B cell (primary cell): ENCODE measurements at regions not wholly inside any gene's neighbourhood (a gene's known extent, or its start where the extent isn't known, plus 50 kb on each side); places are given as distances from the start of the nearest gene placed in this dataset.

Source experiments
- ATAC-seq: fragments of 200-7000 bp; cut with Tn5 transposase; one replicate; pipeline ENCODE4 v1.10.0; 2021; ENCODE audit warnings: low read depth, mild to moderate bottlenecking, moderate number of reproducible peaks, moderate library complexity
- CTCF ChIA-PET: fragments of 350-600 bp; sonication (Branson Sonifier 250); formaldehyde crosslinking; loops from one replicate; lab custom pipeline; 2021; ENCODE audit warnings: antibody characterized with exemption, inconsistent platforms; lab: Charles Lee
- POLR2A ChIA-PET: fragments of 350-600 bp; sonication (Branson Sonifier 250); formaldehyde crosslinking; loops from one replicate; lab custom pipeline; 2021; ENCODE audit warnings: antibody characterized with exemption; lab: Charles Lee
- DNase-seq: peaks from one replicate; pipeline ENCODE4 v3.0.0; 2013
- H2AFZ ChIP-seq: 2 replicates; pipeline ENCODE4 v1.6.1; 2012; ENCODE audit warnings: mild to moderate bottlenecking, low read depth, low read length; ENCODE audit not compliant: insufficient read depth, poor library complexity, severe bottlenecking
- H3K27ac ChIP-seq, 2 donors: 1 replicate in 1 of 2; 2 replicates in 1 of 2; pipeline ENCODE4 v1.5.1; 2012 to 2013; ENCODE audit warnings: low read length in 2 of 2, mild to moderate bottlenecking in 2 of 2, moderate library complexity in 1 of 2
- H3K27me3 ChIP-seq, 4 experiments: fragments of 200-600 bp in 1 of 4; sonication (generic) in 1 of 4; replicated peaks in 1 of 4; 1 replicate in 2 of 4; 2 replicates in 2 of 4; pipeline versions ENCODE4 v1.6.1 to v1.7.0; 2013 to 2016; ENCODE audit warnings: low read length in 3 of 4, mild to moderate bottlenecking in 2 of 4, mixed read lengths in 1 of 4, moderate library complexity in 1 of 4; ENCODE audit not compliant: insufficient read depth in 4 of 4, control insufficient read depth in 3 of 4; ENCODE audit errors: control extremely low read depth in 1 of 4
- H3K36me3 ChIP-seq, 2 experiments: replicated peaks in 1 of 2; 1 replicate in 1 of 2; 2 replicates in 1 of 2; pipeline versions ENCODE4 v1.6.1 to v1.7.1; 2013; ENCODE audit warnings: low read length in 1 of 2; ENCODE audit not compliant: insufficient read depth in 2 of 2, control insufficient read depth in 1 of 2; ENCODE audit errors: control extremely low read depth in 1 of 2, extremely low read depth in 1 of 2
- H3K4me1 ChIP-seq, 2 donors: fragments of 200-600 bp in 1 of 2; sonication (generic) in 1 of 2; 1 replicate in 1 of 2; 2 replicates in 1 of 2; pipeline versions ENCODE4 v1.5.1 to v1.6.1; 2013 to 2017; ENCODE audit warnings: low read length in 2 of 2; ENCODE audit not compliant: control insufficient read depth in 2 of 2, insufficient read depth in 2 of 2
- H3K4me2 ChIP-seq: replicated peaks from 2 replicates; pipeline ENCODE3; 2012; ENCODE audit warnings: mild to moderate bottlenecking, low read depth, low read length; ENCODE audit not compliant: poor library complexity, severe bottlenecking
- H3K4me3 ChIP-seq, 5 experiments: fragments of 200-600 bp in 1 of 5; sonication (generic) in 1 of 5; 1 replicate in 3 of 5; 2 replicates in 2 of 5; pipeline versions ENCODE4 v1.5.1 to v1.7.0; 2011 to 2016; ENCODE audit warnings: low read length in 4 of 5, mild to moderate bottlenecking in 4 of 5, low read depth in 2 of 5, control low read depth in 1 of 5, moderate library complexity in 1 of 5; ENCODE audit not compliant: insufficient read depth in 1 of 5; ENCODE audit errors: control extremely low read depth in 1 of 5, extremely low read depth in 1 of 5
- H3K79me2 ChIP-seq: fragments of 200-600 bp; sonication (generic); one replicate; pipeline ENCODE4 v1.6.0; 2016; ENCODE audit warnings: low read length; ENCODE audit not compliant: control insufficient read depth, insufficient read depth
- H3K9ac ChIP-seq: fragments of 200-600 bp; sonication (generic); 2 replicates; pipeline ENCODE4 v1.6.1; 2017; ENCODE audit warnings: mild to moderate bottlenecking, low read length, moderate library complexity
- H3K9me3 ChIP-seq, 3 donors: one replicate each; pipeline versions ENCODE4 v1.6.1 to v1.7.1; 2013; ENCODE audit warnings: low read length in 2 of 3; ENCODE audit not compliant: control insufficient read depth in 2 of 3, insufficient read depth in 1 of 3; ENCODE audit errors: control extremely low read depth in 1 of 3
- H4K20me1 ChIP-seq: 2 replicates; pipeline ENCODE4 v1.6.0; 2012; ENCODE audit warnings: mild to moderate bottlenecking, low read length; ENCODE audit not compliant: insufficient read depth, control insufficient read depth, poor library complexity, severe bottlenecking
- H3K27ac Mint-ChIP-seq: one replicate; pipeline ENCODE4 v1.8.0; 2021; ENCODE audit warnings: mixed read lengths
- H3K27me3 Mint-ChIP-seq: one replicate; pipeline ENCODE4 v1.8.0; 2021; ENCODE audit warnings: mixed read lengths
- H3K4me1 Mint-ChIP-seq: one replicate; pipeline ENCODE4 v1.8.0; 2021; ENCODE audit warnings: mixed read lengths
- H3K4me3 Mint-ChIP-seq: one replicate; pipeline ENCODE4 v1.8.0; 2021; ENCODE audit warnings: mixed read lengths
- H3K9me3 Mint-ChIP-seq: one replicate; pipeline ENCODE4 v1.8.0; 2022; ENCODE audit warnings: mixed read lengths; ENCODE audit not compliant: insufficient read depth
- CTCF ChIP-seq: fragments of 200-600 bp; IDR thresholded peaks from one replicate; pipeline ENCODE4 v1.8.0; 2022; ENCODE audit warnings: antibody characterized with exemption, mild to moderate bottlenecking
- EZH2 ChIP-seq: IDR thresholded peaks from 2 replicates; pipeline ENCODE4 v1.6.1; 2012; ENCODE audit warnings: borderline replicate concordance, low read depth, mild to moderate bottlenecking, moderate library complexity, low read length; ENCODE audit not compliant: insufficient read depth, poor library complexity, severe bottlenecking
- WGBS: methylation state at CpG from one replicate; pipeline ENCODE4 v1.1.5; 2013; ENCODE audit warnings: missing lambda C conversion rate; ENCODE audit not compliant: insufficient coverage; 5-methylcytosine and 5-hydroxymethylcytosine counted together
- intact Hi-C: fragments of 100-400 bp; cut with micrococcal nuclease; formaldehyde crosslinking; loops from one replicate; pipeline ENCODE4 v1.10.0; 2022

DNA sequence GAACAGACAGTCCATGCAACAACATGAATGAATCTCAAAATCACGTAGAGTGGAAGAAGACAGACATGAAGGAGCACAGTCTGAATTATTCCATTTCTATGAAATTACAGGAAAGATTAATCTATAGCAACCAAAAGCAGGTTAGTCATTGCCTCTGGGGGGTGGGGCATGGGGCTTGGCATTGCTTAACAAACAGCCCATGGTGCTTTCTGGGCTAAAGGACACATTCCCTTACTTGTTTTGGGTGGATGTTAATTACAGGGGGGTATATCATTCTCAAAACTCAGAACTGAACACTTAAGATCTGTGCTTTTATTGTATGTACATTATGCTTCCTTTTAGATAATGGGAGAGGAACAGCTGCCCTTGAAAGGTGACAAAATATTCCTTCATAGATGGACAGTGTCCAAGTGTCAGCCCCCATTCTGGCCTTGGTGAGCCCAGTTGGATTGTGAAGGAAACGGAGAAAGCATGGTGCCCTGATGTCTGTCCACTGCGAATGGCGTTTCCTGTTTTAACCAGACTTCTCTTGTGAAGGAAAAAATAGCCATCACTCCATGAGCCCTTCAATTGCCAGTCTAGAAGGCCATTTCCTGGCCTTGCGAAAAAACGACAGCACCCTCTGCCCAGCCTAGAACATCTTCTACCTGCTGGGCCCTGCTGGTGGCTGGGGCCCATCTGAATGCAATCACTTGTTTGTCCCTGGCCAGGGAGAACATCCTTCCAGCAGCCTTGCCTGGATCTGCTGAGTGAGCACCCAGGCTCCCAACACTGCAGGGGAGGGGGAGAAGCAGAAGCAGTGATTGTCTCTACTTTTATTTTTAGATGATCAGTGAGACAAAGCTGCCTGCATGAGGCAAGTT is 179.7 kb downstream of the BCAS1 start:
- no peak overlapping the region for H3K27ac Mint-ChIP-seq
- Histone ChIP-seq H3K4me1 (peaks cover 24 to 33% of the 10 kb centered on the region in 2 donors), H2AFZ (no peak overlapping the region), H3K4me3 (no peak overlapping the region), H3K36me3 (no peaks in the 10 kb centered on the region), H3K79me2 (no peaks in the 10 kb centered on the region), H4K20me1 (no peaks in the 10 kb centered on the region), H3K27ac (no peak overlapping the region), H3K4me2 (no peak overlapping the region), H3K9me3 (peaks cover 0 to 3% (median 0%) of the 10 kb centered on the region in 3 donors), H3K27me3 (no peaks in the 10 kb centered on the region), H3K9ac (no peak overlapping the region)
- TF ChIP-seq CTCF (no peak), EZH2 (no peak)
- CTCF ChIA-PET = interaction anchor here (0.7 to 1.0 kb wide), 3 partner anchors 18 to 49 kb away, joined by 3 to 4 read pairs (median 4); no protein-coding TSS in a partner anchor
- H3K4me3 Mint-ChIP-seq = no peak overlapping the region
- DNase-seq = no peak
- intact Hi-C loops = no loop called here
- 100% methylated on average over 3 of the region's 6 CpGs for WGBS
- no peaks in the 10 kb centered on the region for H3K27me3 Mint-ChIP-seq
- POLR2A ChIA-PET = no interaction called here
- no peak for ATAC-seq
- H3K9me3 Mint-ChIP-seq = no peaks in the 10 kb centered on the region
- peaks cover 37% of the 10 kb centered on the region for H3K4me1 Mint-ChIP-seq

DNA sequence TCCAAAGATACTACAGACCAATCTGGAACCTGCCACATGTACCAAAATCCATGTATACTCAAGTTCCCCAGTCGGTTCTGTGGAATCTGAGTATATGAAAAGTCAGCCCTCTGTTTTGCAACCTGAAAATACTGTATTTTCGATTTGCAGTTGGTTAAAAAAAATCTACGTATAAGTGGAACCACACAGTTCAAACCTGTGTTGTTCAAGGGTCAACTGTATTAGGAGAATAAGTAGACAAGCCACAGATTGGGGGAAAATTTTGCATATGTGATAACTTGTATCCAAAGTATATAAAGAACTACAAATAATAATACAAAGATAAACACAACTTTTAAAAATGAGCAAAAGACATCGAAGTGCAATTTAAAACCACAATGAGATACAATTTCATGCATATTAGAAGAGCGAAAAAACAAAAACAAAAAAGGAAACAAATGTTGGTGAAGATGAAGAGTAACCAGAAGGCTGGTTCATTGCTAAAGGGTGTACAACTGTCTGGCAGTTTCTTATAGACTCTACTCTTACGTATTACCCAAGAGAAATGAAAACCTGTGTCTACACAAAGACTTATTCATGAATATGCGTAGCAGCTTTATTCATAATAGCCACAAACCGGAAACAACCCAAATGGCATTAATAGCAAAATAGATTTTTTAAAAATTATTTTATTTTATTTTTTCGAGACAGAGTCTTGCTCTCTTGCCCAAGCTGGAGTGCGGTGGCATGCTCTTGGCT is 180.8 kb downstream of the BCAS1 start:
- no peaks in the 10 kb centered on the region for H4K20me1 ChIP-seq
- H3K4me1 ChIP-seq = peaks cover 19 to 23% of the 10 kb centered on the region in 2 donors
- POLR2A ChIA-PET = no interaction called here
- 100% methylated on average over 1 of the region's 10 CpGs for WGBS
- Mint-ChIP-seq H3K4me3 (no peak overlapping the region), H3K27me3 (no peaks in the 10 kb centered on the region), H3K9me3 (no peaks in the 10 kb centered on the region), H3K27ac (no peak overlapping the region), H3K4me1 (peaks cover 27% of the 10 kb centered on the region)
- no peak overlapping the region for H3K9ac ChIP-seq
- H3K36me3 ChIP-seq = no peaks in the 10 kb centered on the region
- no peaks in the 10 kb centered on the region for H3K27me3 ChIP-seq
- H3K27ac ChIP-seq = no peak overlapping the region
- intact Hi-C loops = no loop called here
- H2AFZ ChIP-seq = no peak overlapping the region
- peaks cover 0 to 2% (median 0%) of the 10 kb centered on the region in 3 donors for H3K9me3 ChIP-seq
- ATAC-seq (no peak), DNase-seq (no peak)
- TF ChIP-seq CTCF = no peak
- no peak for TF ChIP-seq EZH2
- no peak overlapping the region for H3K4me3 ChIP-seq
- CTCF ChIA-PET = no interaction called here
- no peaks in the 10 kb centered on the region for H3K79me2 ChIP-seq
- H3K4me2 ChIP-seq = no peak overlapping the region
